GM19372 (cell line): ENCODE measurements at regions not wholly inside any gene's neighbourhood (a gene's known extent, or its start where the extent isn't known, plus 50 kb on each side); places are given as distances from the start of the nearest gene placed in this dataset.

Experiments used
- ATAC-seq: cut with Tn5 transposase; IDR thresholded peaks from one replicate; pipeline ENCODE4 v1.9.1; 2021; ENCODE audit warnings: mild to moderate bottlenecking, low read depth, moderate library complexity; ENCODE audit not compliant: unreplicated experiment

DNA sequence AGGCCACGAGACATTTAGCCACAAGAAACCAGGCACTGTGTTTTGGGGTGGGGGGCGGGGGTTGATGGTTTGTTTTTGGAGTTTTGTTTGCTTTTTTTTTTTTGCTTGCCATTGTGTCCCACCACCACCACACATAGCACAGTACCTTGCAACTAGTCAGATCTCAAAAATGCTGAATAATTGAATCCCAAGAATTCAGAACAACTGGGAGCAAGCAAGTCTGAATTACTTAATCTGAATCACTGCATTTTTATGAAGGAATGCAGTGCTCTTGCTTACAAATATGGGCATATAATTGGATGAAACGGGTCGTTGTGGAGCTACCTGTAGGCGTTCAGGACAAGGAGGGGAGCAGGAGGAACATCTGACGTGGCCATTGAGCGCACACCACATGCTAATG, 151.5 kb upstream of the CDYL start:
- no peak for ATAC-seq

DNA sequence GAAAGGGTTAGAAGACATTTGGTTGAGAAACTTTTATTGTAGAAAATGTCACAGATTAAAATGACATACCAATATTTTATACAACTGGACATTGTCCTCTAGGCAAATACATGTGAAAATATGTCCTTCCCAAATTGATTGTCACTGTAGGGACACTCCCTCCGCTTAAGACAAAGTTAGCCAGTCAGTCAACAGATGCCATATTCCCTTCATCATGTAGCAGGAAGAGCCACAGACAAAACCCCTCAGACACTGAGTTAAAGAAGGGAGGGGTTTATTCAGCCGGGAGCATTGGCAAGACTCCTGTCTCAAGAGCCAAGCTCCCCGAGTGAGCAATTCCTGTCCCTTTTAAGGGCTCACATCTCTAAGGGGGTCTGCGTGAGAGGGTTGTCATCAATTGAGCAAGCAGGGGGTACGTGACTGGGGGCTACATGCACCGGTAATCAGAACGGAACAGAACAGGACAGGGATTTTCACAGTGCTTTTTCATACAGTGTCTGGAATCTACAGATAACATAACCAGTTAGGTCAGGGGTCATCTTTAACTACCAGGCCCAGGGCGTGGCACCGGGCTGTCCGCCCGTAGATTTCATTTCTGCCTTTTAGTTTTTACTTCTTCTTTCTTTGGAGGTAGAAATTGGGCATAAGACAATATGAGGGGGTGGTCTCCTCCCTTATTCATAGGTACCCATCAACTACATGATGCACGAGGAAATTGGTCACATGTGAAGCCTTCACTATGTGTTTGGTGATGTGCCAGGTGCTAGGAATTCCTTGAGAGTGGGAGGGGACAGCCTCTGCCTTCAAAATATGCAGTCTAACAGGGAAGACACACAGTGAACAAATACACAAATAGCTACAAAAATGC, 155.7 kb upstream of the CDYL start:
- no peak for ATAC-seq

DNA sequence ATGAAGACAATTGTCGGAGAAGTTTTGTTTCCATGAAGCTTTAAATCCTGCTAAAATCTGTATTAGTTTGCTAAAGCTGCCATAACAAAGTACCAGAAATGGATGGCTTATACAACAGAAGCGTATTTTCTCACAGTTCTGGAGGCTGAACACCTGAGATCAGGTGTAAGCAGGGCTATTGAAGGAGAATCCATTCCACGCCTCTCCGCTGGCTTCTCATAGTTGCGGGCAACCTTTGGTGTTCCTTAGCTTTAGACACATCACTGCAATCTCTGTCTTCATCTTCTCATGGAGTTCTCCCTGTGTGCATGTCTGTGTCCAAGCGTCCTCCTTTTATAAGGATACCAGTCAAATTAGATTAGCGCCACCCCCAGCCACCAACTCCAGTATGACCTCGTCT, 159.9 kb upstream of the CDYL start:
- ATAC-seq: no peak

DNA sequence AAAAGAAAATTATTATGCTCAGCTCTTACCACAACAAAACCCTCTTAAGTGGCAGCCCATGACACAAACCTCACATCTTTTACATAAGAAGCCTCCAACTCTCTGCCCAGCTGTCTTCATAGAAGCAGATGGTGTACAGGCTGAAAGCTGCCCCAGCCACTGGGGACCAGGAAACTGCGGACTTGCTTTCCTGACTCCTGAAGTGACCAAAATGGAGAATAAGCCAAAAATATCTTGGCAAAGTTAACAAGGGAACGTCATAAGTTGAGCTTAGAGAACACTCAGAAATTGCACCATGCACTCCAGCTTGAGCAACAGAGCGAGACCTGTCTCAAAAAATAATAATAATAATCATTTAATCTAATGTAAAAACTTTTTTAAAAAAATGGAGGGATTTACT, 160.3 kb upstream of the CDYL start:
- ATAC-seq: no peak

DNA sequence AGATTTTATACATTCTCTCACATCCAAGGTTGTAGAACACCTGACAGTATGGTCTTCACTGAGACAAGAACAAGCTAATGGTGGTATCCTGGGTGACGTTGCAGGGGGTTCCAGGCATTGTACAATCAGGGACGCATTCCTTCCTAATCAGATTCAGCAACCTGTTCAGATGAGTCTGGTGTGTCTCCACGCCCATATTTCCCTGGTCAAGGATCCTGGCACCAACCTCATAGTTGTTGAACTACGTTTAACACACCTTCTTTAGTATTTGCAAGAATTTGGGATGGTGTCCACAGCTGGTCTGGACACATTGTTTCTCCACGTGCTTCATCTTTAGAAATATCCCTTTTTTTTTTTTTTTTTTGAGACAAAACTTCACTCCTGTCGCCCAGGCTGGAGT, 161.0 kb upstream of the CDYL start:
- ATAC-seq: no peak

DNA sequence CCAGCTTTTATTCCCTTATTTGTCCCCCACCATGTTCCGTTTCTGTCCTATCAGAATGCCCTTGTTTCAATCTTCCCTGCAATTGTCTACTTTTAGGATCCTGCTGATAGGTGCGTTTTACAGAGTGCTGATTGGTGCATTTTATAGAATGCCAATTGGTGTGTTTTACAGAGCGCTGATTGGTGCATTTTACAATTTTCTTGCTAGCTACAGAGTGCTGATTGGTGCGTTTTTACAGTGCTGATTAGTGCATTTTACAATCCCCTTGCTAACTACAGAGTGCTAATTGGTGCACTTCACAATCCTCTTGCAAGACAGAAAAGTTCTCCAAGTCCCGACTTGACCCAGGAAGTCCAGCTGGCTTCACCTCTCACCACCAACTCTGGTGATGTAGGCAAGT, 161.6 kb upstream of the CDYL start:
- no peak for ATAC-seq

DNA sequence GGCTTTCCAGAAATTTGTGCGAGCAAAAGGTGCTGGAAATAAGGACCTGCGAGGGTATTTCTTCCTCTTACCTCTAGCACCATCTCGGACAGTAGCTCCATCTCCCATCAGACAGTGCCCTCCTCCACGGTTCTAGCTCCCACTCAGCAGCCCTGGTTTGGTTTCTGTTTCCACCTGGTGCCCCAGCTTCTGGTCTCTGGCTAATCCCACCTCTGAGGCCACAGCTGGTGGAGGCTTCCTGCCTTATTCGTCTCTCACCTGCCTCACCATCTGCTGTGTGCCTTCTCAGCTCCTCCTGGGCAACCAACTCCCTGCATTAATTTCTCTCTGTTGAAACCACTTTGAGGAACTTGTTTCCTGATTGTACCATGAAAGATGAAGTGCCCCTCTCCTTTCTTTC, 162.4 kb upstream of the CDYL start:
- no peak for ATAC-seq

DNA sequence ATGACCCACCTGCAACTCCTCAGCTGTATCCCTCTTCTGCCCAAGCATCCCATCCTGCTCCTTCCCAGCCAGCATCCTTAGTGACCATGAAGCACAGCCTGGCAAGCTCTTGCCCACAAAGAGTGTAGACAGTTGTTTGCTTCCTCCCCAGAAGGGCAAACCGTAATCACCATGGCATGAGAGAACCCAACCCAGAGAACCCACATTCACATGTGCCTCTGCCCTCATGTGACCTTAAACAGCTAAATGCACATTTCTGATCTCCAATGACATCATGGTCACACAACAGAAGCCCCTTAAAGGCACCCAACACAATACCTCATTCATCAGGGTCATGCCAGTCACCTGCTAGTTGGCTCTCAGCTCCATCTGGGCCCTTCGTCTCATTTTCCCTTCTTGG, 162.8 kb upstream of the CDYL start:
- ATAC-seq: no peak

DNA sequence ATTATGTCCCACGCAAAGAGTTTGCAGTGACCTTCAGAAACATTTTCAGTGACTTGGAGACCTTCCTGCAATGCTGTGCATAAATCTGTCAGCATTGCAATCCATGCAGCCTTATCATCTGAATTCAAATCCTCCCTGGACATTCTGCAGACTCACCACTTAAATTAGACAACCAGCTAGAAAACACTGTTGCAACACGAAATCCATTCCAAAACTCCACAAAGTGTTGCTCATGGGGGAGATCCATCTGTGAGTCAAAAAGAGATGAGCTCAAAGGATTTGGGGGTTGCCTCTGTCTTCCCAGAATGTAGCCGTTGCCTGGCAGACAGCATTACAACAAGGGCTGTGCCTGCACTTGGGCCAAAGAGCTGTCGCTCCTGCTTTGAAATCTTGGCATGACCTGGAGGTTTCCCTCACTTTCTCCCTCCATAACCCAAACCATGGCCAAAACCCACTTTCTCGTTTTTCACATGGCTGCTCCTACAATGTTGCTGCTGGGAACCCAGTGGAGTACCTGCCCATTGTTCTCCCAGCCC, 163.5 kb upstream of the CDYL start:
- no peak for ATAC-seq

DNA sequence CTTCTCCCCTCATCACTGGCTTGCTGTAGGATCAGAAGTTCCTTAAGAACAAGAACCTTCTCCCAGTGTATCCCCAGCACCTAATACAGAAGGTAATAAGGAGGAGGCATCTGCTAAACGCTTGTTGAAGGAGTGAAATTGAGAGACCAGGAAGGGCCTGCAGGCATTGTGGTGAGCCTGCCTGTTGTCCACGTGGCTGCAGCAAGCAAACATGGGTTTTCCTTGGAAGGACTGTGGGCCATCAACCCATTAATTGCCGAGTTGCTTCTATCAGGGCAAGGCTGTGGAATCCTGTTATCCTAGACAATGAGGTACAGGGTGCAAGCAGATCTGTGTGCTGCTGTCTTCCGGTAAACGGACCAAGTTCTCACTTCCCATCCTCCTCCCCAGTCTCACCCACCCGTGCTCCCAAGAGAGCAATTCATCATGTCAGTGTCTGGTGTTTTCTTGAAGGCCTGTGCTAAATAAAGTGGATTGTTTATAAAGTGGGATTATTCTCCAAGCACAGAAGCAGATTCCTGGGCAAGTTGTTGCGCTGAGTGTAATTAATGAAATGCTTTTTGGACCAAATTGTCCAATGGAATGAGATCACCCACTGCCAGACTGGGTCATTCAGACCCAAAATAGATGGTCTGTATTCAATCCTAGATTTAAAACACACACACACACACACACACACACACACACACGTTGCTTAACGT, 164.6 kb upstream of the CDYL start:
- no peak for ATAC-seq

DNA sequence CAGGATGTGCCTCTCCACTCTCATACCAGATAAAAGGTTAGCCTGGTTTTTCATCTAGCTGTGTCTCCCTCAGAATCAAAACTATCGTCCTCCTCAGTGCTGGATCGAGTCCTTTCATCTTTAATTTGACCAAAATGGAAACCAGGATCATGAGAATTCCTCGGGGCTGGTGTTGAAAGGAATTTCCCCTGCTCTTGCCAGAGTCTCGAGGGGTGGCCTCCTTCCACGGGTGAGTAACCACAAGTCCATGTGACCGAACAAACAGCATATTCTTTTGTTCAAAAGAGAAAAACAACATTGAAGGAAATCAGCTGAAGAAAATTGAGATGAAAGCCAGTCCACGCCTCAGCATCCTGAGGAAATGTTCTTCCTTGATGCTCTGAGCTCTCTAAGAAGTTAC, 165.9 kb upstream of the CDYL start:
- no peak for ATAC-seq

DNA sequence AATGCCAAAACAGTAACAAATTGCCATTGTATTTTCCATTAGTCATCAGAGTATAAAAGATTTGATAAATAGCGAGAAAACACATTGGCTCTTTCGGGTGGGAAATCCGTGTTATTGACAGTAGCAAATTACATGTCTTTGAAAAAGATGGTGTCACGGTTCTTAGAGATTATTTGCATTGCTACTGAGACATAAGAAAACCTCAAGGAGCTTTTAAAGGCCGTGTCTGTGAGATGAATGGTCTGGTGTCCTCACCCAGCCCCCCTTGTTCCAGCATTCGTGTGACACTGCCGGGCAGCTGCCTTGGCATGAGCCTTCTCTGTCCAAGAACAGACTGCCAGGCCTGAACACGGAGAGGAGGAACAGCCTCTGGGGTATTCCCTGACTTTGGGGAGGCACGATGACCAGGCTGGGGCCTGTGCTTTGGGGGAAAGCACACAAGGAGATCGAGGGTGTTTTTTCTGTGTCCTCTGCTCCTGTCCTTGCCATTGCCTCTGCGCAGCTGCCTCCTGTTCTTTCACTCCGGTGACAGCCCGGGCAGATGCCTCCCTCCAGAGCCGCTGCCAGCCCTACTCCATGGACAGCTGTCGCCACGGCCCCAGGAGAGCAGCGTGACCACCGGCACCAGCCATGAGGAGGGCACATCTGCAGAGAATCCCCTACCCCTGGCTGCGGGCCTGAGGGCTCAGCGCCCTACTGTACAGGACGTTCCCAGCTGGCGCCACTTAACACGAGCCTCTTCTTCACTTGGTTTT, 167.7 kb upstream of the CDYL start:
- no peak for ATAC-seq

DNA sequence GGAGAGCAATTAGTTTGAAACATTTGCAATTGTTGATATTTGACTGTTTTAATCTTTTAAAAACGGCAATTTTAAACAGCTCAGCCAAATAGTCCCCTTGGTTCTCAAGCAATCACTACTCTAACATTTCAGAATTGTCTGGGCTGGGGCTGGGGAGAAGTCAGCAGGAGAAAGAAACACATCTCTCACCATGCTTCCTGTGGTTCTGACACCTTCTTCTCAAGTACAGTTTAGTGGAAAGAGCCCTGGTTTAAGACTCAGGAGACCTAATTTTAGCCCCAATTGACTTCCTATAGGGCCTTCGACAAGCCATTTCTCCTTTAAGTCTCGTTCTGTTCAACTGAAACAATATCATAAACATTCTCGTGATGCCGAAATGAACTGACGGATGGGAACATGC, 168.4 kb upstream of the CDYL start:
- ATAC-seq: no peak

DNA sequence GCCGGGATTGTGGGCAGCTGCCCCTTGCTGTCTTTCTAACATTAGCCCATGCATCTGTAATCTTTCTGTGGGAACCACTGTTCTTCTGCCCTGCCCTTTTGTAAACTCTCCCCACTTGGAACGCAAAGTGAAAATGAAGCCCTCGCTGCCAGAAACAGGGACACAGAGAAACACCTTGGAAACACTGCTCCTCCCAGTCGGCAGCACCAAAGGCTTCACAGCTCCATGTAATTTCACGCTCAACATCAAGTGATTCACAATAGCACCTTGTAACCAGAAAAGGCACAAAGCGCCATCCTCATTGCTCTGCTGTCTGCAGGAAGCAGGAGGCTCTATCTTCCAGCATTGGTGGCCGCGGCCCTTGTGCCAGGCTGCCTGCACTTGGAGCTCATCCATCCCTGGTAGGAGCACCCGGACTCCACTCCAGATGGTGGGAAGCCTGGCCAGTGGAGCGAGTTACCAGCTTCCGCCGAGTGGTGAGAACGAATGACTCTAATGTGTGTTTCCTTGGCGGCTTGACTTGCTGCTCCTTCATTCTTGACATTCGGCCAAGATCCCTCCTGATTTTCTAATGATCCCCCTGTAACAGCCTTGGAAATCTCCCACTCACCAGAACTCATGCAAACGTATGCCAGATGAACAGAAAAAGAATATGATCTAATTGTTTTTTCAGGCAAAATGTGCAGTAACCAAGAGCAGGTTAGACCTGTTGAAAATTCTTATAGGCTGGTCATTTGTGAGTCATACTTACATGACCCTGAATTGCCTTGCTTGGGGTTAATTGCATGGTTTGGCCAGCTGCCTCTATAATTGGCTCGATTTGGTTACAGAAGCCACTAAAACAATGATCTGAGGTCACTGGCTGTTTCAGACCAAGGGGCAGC, 169.1 kb upstream of the CDYL start:
- ATAC-seq: no peak

DNA sequence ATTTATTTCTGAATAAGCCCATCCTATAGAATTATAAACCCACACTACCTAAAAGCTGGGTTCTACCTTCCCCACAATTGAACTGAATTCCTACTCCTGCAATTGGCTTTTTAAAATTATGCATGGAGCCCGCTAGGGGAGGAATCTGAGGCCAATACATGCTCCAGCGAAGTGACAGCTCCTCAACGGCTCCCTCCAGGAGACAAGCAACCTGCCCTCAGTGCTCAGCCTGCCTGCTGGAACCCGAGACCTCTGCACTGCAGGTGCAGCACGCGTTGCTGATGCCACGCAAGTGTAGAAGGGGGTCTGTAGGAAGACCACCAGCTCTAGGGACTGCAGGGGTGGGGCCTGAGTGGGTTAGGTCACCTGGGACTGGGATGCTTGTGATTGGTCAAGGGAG, 170.2 kb upstream of the CDYL start:
- no peak for ATAC-seq

DNA sequence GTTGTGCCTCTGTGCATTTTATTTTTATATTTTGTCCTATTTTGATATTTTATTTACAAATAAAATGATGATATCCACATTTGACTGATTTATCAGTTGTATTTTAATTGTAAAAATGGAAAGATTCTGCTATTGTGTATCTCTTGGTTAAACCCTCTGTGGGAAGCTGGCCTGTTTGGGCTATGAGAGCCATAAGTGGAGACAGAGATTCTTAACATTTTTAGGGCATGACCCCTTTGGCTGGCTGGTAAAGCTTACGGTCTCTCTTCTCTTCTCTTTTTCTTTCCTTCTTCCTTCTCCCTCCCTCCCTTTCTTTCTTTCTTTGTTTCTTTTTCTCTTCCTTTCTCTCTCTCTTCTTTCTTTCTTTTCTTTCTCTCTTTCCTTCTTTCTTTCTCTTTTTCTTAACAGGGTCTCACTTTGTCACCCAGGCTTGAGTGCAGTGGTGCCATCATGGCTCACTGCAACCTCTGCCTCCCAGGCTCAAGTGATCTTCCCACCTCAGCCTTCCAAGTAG, 172.3 kb upstream of the CDYL start:
- no peak for ATAC-seq

DNA sequence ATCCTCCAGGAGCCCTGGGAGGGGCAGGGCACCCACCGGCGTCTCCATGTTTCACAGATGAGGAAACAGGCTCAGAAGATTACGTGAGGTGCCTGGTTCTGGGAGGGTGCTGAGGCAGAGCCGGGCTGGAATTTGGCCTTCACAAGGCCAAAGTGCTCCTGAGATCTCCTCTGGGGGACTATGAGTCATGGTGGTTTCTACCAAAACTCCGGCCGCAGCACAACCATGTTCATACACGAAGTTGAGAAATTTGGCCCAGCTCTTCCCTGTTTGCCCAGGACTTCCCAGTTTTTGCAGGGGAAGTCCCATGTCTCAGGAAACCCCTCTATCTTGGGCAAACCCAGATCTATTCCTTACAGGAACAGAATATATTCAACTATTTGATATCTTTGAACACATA, 172.9 kb upstream of the CDYL start:
- ATAC-seq: no peak

DNA sequence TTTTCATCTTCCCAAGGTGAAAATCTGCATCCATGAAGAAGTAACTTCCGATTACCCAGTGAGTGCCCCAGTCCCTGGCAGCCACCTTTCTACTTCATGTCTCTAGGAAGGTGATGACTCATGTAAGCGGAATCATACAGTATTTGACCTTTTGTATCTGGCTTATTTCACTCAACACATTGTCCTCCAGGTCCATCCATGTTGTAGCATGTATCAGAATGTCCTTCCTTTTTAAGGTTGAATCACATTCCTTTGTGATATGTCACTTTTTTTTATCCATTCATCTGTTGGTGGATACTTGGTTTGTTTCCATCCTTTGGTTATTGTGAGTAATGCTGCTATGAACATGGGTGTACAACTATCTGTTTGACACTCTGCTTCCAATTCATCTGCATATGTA, 176.3 kb upstream of the CDYL start:
- ATAC-seq: no peak

DNA sequence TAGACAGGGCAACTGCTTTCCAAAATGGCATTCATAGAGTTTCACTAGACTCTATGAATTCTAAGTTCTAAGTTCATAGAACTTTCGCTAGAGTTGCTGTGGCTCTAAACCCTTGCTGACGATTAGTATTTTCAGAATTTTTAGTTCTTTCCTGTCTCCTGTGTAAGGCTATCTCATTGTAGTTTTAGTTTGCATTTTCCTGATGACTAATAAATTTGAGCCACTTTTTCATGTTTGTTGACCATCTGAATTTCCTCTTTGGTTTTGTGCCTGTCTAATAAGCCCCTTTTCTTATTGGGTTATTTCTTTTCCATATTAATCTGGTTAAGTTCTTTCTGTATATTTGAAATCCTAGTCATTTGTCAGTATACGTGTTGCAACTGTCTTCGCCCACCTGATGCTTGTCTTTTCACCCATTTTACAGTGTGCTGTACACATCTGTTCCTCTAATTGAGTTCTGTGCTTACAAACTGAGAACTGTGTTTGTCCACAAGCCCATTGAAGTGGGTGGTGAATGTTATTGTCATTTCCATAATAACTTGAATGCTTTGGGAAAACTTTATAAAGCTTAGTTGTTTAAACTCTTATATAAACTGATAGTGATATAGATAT, 177.7 kb upstream of the CDYL start:
- ATAC-seq: no peak

DNA sequence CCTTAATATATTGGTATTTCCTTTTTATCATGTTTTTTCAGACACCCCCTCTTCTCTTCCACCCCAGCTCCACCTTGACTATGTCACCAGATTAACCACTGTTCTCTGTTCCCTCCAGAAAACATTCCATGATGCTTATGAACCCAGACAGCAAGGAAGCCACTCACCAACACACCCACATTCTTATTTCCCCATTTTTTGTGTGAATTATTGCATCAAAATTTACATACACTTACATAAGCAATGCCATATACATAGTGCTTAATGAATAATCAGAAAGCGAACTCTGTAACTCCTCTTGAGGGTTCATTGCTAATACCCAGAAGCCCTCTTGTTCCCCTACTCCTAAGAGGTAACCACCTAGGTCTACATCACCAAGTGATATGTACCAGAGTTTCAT, 182.3 kb upstream of the CDYL start:
- ATAC-seq: no peak
